ENCODE measurements at regions not wholly inside any gene's neighbourhood (a gene's known extent, or its start where the extent isn't known, plus 50 kb on each side); places are given as distances from the start of the nearest gene placed in this dataset.

DNA sequence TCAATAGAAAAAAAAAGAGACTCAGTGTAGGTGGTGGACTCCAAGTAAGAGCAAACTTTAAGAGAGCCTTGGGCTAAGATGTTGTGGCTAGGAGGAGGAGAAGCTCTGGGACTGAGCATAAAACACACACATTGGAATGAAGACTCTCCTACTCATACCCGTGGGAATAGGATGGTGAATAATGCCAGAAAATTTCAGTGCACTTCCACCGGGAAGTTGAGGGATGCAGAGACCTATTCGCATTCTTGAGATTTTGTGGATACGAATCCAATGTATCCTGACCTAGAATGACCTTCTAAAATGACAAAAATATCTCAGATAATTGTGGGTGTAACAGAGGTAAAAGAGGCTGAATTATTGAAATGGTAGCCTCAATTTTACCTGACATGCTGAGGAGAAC, 388.7 kb upstream of the SGO1 start:
- Histone ChIP-seq H3K9me3 (no peaks in the 10 kb centered on the region), H3K27me3 (no peaks in the 10 kb centered on the region), H3K27ac (no peak overlapping the region), H3K4me1 (no peaks in the 10 kb centered on the region), H3K4me3 (no peak overlapping the region), H3K36me3 (no peaks in the 10 kb centered on the region)
- intact Hi-C loops (cut with DNase I; ENCODE audit: low total_unique reads): no loop called here
- no peak for DNase-seq (ENCODE audit: low spot score in 2 of 2)
- TF ChIP-seq POLR2A (IDR thresholded peaks at IDR 0.05) (no peak), POLR2AphosphoS5 (IDR thresholded peaks at IDR 0.05) (no peak)

DNA sequence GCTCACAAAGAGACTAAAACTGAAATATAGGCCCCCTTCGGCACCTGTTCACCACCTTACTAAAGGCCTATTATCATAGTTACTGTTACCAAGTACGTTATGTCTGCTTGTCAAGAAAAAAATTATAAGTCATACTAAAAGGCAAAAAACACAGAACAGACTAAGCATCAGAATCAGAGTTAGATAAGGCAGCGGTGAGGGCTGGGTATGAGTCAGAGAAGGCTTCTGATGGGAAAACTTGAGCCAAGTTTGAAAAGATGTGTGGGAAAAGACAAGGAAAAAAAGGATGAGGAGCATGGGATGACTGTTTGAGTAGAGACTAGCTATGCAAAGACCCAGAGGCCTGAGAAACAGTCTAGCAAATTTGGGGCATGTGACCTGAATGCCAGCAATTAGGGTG, 387.2 kb upstream of the SGO1 start:
- DNase-seq (ENCODE audit: low spot score in 2 of 2): no peak
- Histone ChIP-seq H3K27ac (no peak overlapping the region), H3K27me3 (no peaks in the 10 kb centered on the region), H3K9me3 (no peaks in the 10 kb centered on the region), H3K4me1 (no peaks in the 10 kb centered on the region), H3K4me3 (no peak overlapping the region), H3K36me3 (no peaks in the 10 kb centered on the region)
- no peak for TF ChIP-seq POLR2AphosphoS5 (IDR thresholded peaks at IDR 0.05)
- TF ChIP-seq, protein P1, sequence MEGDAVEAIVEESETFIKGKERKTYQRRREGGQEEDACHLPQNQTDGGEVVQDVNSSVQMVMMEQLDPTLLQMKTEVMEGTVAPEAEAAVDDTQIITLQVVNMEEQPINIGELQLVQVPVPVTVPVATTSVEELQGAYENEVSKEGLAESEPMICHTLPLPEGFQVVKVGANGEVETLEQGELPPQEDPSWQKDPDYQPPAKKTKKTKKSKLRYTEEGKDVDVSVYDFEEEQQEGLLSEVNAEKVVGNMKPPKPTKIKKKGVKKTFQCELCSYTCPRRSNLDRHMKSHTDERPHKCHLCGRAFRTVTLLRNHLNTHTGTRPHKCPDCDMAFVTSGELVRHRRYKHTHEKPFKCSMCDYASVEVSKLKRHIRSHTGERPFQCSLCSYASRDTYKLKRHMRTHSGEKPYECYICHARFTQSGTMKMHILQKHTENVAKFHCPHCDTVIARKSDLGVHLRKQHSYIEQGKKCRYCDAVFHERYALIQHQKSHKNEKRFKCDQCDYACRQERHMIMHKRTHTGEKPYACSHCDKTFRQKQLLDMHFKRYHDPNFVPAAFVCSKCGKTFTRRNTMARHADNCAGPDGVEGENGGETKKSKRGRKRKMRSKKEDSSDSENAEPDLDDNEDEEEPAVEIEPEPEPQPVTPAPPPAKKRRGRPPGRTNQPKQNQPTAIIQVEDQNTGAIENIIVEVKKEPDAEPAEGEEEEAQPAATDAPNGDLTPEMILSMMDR (IDR thresholded peaks at IDR 0.05): no peak
- no peak for TF ChIP-seq POLR2A (IDR thresholded peaks at IDR 0.05)
- intact Hi-C loops (cut with DNase I; ENCODE audit: low total_unique reads): no loop called here

DNA sequence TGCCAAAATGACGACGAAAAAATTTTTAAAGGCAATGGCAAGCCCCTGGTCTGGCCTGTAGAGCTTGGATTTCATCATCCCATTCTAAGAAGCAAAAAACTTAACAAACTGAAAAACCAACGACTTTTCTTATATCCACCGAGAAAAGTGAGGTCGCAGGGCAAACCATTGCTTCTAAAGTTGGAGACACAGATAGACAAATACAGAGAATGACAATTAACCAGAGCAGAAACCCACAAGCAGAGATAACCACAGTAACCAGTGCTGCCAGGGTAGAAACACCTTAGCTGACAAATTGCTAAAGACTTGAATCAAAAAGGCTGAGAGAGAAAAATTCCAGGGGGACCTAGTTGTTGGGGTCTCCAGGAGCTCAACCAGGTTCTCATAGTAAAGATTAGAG, 386.5 kb upstream of the SGO1 start:
- intact Hi-C loops (cut with DNase I; ENCODE audit: low total_unique reads): no loop called here
- Histone ChIP-seq H3K27ac (no peak overlapping the region), H3K4me3 (no peak overlapping the region), H3K36me3 (no peaks in the 10 kb centered on the region), H3K27me3 (no peaks in the 10 kb centered on the region), H3K9me3 (no peaks in the 10 kb centered on the region), H3K4me1 (no peaks in the 10 kb centered on the region)
- no peak for DNase-seq (ENCODE audit: low spot score in 2 of 2)
- TF ChIP-seq, protein P1 (IDR thresholded peaks at IDR 0.05): no peak
- TF ChIP-seq POLR2A (IDR thresholded peaks at IDR 0.05) (no peak), POLR2AphosphoS5 (IDR thresholded peaks at IDR 0.05) (no peak)

DNA sequence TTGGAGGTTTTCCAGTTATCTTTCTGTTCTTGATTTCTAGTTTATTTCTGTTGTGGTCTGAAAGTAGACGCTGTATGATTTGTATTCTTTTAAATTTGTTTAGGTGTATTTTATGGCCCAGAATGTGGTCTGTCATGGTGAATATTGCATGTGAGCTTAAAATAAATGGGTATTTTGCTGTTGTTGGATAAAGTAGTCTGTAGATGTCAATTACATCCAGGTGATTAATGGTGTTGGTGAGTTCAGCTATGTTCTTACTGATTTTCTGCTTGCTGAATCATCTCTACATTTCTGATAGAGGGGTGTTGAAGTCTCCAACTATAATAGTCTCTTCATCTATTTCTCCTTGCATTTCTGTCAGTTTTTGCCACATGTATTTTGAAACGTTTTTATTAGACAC, 383.3 kb upstream of the SGO1 start:
- Histone ChIP-seq H3K9me3 (no peaks in the 10 kb centered on the region), H3K36me3 (no peaks in the 10 kb centered on the region), H3K4me3 (no peak overlapping the region), H3K27me3 (no peaks in the 10 kb centered on the region), H3K27ac (no peak overlapping the region), H3K4me1 (no peaks in the 10 kb centered on the region)
- no peak for DNase-seq (ENCODE audit: low spot score in 2 of 2)
- no peak for TF ChIP-seq POLR2AphosphoS5 (IDR thresholded peaks at IDR 0.05)
- TF ChIP-seq POLR2A (IDR thresholded peaks at IDR 0.05): no peak
- TF ChIP-seq, protein P1 (IDR thresholded peaks at IDR 0.05): no peak
- intact Hi-C loops (cut with DNase I; ENCODE audit: low total_unique reads): no loop called here

DNA sequence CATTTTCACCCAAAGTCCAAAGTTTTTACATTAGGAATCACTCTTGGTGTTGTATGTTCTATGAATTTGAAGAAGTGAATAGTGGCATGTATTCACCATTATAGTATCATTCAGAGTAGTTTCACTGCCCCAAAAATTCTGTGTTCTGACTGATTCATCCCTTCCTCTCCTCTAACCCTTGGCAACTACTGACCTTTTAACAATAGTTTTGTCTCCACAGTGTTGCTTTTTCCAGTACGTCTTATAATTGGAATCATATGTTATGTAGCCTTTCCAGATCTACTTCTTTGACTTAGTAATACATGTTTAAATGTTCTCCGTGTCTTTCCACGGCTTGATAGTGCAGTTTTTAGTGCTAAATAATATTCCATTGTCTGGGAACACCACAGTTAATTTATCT, 379.0 kb upstream of the SGO1 start:
- no peak for DNase-seq (ENCODE audit: low spot score in 2 of 2)
- Histone ChIP-seq H3K27me3 (no peaks in the 10 kb centered on the region), H3K4me1 (no peaks in the 10 kb centered on the region), H3K27ac (no peak overlapping the region), H3K4me3 (no peak overlapping the region), H3K36me3 (no peaks in the 10 kb centered on the region), H3K9me3 (no peaks in the 10 kb centered on the region)
- intact Hi-C loops (cut with DNase I; ENCODE audit: low total_unique reads): no loop called here
- no peak for TF ChIP-seq POLR2AphosphoS5 (IDR thresholded peaks at IDR 0.05)
- TF ChIP-seq, protein P1 (IDR thresholded peaks at IDR 0.05): no peak
- TF ChIP-seq POLR2A (IDR thresholded peaks at IDR 0.05): no peak

DNA sequence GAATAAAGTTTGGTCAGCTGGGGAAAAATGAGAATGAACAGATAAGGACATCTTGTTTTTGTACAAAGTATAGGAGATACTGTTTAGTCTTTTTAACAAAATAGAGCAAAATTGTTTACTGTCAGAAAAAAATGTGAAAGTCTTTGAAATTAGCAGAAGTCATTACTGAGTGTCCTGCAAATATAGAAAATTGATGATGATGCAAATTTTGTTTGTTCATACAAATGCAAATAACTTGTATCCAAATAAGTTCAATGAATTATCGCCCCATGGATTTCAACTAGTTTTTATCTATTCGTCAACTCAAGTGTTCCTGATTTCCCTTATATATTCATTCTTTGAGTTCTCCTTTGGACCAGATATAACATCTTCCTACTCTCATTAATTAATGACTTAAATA, 378.0 kb upstream of the SGO1 start:
- Histone ChIP-seq H3K4me3 (no peak overlapping the region), H3K9me3 (no peaks in the 10 kb centered on the region), H3K27ac (no peak overlapping the region), H3K4me1 (no peaks in the 10 kb centered on the region), H3K36me3 (no peaks in the 10 kb centered on the region), H3K27me3 (no peaks in the 10 kb centered on the region)
- TF ChIP-seq POLR2AphosphoS5 (IDR thresholded peaks at IDR 0.05): no peak
- TF ChIP-seq POLR2A (IDR thresholded peaks at IDR 0.05): no peak
- TF ChIP-seq, protein P1 (IDR thresholded peaks at IDR 0.05): no peak
- intact Hi-C loops (cut with DNase I; ENCODE audit: low total_unique reads): no loop called here
- DNase-seq (ENCODE audit: low spot score in 2 of 2): no peak
